DND-41 (cell line): ENCODE measurements at regions not wholly inside any gene's neighbourhood (a gene's known extent, or its start where the extent isn't known, plus 50 kb on each side); places are given as distances from the start of the nearest gene placed in this dataset.

Experiments used
- CTCF ChIP-seq: IDR thresholded peaks from 2 replicates; pipeline ENCODE4 v1.5.1; 2012; ENCODE audit warnings: borderline replicate concordance, low read length, moderate library complexity, mild to moderate bottlenecking; ENCODE audit not compliant: poor library complexity, severe bottlenecking; ENCODE audit errors: extremely low read depth
- EZH2 ChIP-seq: IDR thresholded peaks from 3 replicates; pipeline ENCODE4 v1.6.1; 2012; ENCODE audit warnings: borderline replicate concordance, low read depth, mild to moderate bottlenecking, moderate library complexity, low read length, inconsistent platforms; ENCODE audit not compliant: severe bottlenecking

- TF ChIP-seq CTCF (no peak), EZH2 (no peak)
Measured at GRCh38 chr2:212677466-212677865, 138.9 kb upstream of the ERBB4 start.
